Esophagus squamous epithelium (tissue), 5 donors: ENCODE measurements at regions not wholly inside any gene's neighbourhood (a gene's known extent, or its start where the extent isn't known, plus 50 kb on each side); places are given as distances from the start of the nearest gene placed in this dataset.

Source experiments
- DNase-seq: peaks from one replicate; lab custom pipeline; 2025; lab: John Stamatoyannopoulos, UW
- H3K27ac ChIP-seq, 4 donors: fragments of 200-600 bp; sonication (generic); one replicate each; pipeline ENCODE4 v1.5.1; 2016 to 2019; ENCODE audit warnings: mild to moderate bottlenecking in 1 of 4
- H3K27me3 ChIP-seq, 4 donors: fragments of 200-600 bp; sonication (generic); 1 replicate in 3 of 4; 2 replicates in 1 of 4; pipeline versions ENCODE4 v1.5.1 to v1.6.0; 2017 to 2021; ENCODE audit warnings: antibody characterized with exemption in 1 of 4
- H3K36me3 ChIP-seq, 3 donors: fragments of 200-600 bp; sonication (generic); one replicate each; pipeline ENCODE4 v1.5.1; 2016 to 2019
- H3K4me1 ChIP-seq, 3 donors: fragments of 200-600 bp; sonication (generic); one replicate each; pipeline ENCODE4 v1.5.1; 2017 to 2019
- H3K4me3 ChIP-seq, 4 donors: fragments of 200-600 bp; sonication (generic); 1 replicate in 3 of 4; 2 replicates in 1 of 4; pipeline ENCODE4 v1.5.1; 2016 to 2019; ENCODE audit warnings: mild to moderate bottlenecking in 2 of 4, moderate library complexity in 1 of 4
- H3K9me3 ChIP-seq, 3 donors: fragments of 200-600 bp; sonication (generic); one replicate each; pipeline ENCODE4 v1.5.1; 2016 to 2019
- POLR2A ChIP-seq, 4 donors: fragments of 450-650 bp; IDR thresholded peaks; one replicate each; pipeline ENCODE4 v1.6.1; 2017; ENCODE audit warnings: antibody characterized with exemption in 4 of 4, mild to moderate bottlenecking in 4 of 4, moderate library complexity in 3 of 4
- WGBS, 2 donors: methylation state at CpG; one replicate each; pipeline ENCODE4 v1.1.5; 2018; 5-methylcytosine and 5-hydroxymethylcytosine counted together
- intact Hi-C: fragments of 100-400 bp; cut with DNase I; formaldehyde crosslinking; loops from one replicate; pipeline ENCODE4 v1.15.0; 2022
- TF ChIP-seq, protein P1 (sequence below), 6 experiments: fragments of 450-650 bp in 4 of 6; fragments of 200-600 bp in 2 of 6; sonication (generic) in 2 of 6; IDR thresholded peaks; one replicate each; pipeline ENCODE4 v1.5.1; 2016 to 2019; ENCODE audit warnings: antibody characterized with exemption in 6 of 6, mild to moderate bottlenecking in 4 of 6, moderate library complexity in 4 of 6
- donor health status: DM: yes; HTN: yes; CAD: no.

GRCh38 chr3:106296062-106296461 lies 427.2 kb upstream of the CBLB start:
- no peak for DNase-seq
- WGBS, 2 donors, result 91 to 93% methylated on average over 5 of the region's 5 CpGs
- intact Hi-C loops, result no loop called here
- no peaks in the 10 kb centered on the region for H3K36me3 ChIP-seq
- H3K4me3 ChIP-seq, result no peak overlapping the region
- no peak overlapping the region for H3K27ac ChIP-seq
- peaks cover 0 to 6% (median 5%) of the 10 kb centered on the region in 3 donors for H3K4me1 ChIP-seq
- H3K27me3 ChIP-seq, result no peaks in the 10 kb centered on the region
- TF ChIP-seq POLR2A (IDR thresholded peaks at IDR 0.05), result no peak
- TF ChIP-seq, protein P1, sequence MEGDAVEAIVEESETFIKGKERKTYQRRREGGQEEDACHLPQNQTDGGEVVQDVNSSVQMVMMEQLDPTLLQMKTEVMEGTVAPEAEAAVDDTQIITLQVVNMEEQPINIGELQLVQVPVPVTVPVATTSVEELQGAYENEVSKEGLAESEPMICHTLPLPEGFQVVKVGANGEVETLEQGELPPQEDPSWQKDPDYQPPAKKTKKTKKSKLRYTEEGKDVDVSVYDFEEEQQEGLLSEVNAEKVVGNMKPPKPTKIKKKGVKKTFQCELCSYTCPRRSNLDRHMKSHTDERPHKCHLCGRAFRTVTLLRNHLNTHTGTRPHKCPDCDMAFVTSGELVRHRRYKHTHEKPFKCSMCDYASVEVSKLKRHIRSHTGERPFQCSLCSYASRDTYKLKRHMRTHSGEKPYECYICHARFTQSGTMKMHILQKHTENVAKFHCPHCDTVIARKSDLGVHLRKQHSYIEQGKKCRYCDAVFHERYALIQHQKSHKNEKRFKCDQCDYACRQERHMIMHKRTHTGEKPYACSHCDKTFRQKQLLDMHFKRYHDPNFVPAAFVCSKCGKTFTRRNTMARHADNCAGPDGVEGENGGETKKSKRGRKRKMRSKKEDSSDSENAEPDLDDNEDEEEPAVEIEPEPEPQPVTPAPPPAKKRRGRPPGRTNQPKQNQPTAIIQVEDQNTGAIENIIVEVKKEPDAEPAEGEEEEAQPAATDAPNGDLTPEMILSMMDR (IDR thresholded peaks at IDR 0.05), result no peak
- no peaks in the 10 kb centered on the region for H3K9me3 ChIP-seq

GRCh38 chr3:106299300-106300098 lies 430.7 kb upstream of the CBLB start:
- TF ChIP-seq POLR2A (IDR thresholded peaks at IDR 0.05), result no peak
- TF ChIP-seq, protein P1 (IDR thresholded peaks at IDR 0.05), result no peak
- intact Hi-C loops, result no loop called here
- 38 to 47% methylated on average over 2 of the region's 2 CpGs for WGBS, 2 donors

DNA sequence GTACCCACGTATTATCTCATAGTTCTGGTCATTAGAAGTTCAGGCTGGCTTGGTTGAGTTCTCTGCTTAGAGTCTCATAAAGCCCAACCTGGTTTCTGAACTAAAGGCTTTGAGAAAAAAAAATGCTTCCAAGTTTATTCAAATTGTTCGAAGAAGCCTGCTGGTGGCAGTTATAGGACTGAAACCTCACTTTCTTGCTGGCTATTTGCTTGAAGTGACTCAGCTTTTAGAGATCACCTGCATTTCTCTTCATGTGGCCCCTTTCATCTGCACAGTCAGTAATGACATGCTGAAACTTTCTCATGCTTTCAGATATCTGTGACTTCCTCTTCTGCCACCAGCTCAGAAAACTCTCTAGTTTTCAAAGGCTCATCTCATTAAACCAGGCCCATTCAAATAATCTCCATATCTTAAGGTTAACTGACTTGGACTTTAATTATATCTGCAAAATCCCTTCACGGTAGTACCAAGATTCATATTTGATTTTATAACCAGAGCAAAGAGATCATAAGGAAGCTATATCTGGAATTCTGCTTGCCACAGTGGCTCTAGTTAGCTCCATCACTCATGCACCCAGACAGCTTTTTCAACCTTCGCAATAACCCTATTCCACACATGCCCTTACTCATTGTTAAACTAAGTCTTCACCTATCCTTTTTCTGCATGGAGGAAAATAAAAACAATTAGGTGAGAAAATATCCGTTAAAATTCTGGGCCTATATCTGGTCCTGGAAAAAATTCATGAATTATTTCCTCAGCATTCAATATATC lies 433.8 kb upstream of the CBLB start:
- H3K9me3 ChIP-seq, result no peaks in the 10 kb centered on the region
- no peak for TF ChIP-seq POLR2A (IDR thresholded peaks at IDR 0.05)
- TF ChIP-seq, protein P1 (IDR thresholded peaks at IDR 0.05), result no peak
- intact Hi-C loops, result no loop called here
- no peak overlapping the region for H3K4me3 ChIP-seq
- H3K36me3 ChIP-seq, result no peaks in the 10 kb centered on the region
- H3K27ac ChIP-seq, result no peak overlapping the region
- 71 to 74% methylated on average over 5 of the region's 5 CpGs for WGBS, 2 donors
- DNase-seq, result no peak
- H3K27me3 ChIP-seq, result no peaks in the 10 kb centered on the region
- H3K4me1 ChIP-seq, result peaks cover 0 to 6% (median 5%) of the 10 kb centered on the region in 3 donors

More at GRCh38 chr3:106299300-106300098, 430.7 kb upstream of the CBLB start:
- H3K9me3 ChIP-seq, result no peaks in the 10 kb centered on the region
- H3K27ac ChIP-seq, result no peak overlapping the region
- no peak for DNase-seq
- H3K4me1 ChIP-seq, result peaks cover 0 to 6% (median 5%) of the 10 kb centered on the region in 3 donors
- no peaks in the 10 kb centered on the region for H3K36me3 ChIP-seq
- no peak overlapping the region for H3K4me3 ChIP-seq
- H3K27me3 ChIP-seq, result no peaks in the 10 kb centered on the region

- TF ChIP-seq, protein P1 (IDR thresholded peaks at IDR 0.05), result no peak
- TF ChIP-seq POLR2A (IDR thresholded peaks at IDR 0.05), result no peak
- intact Hi-C loops, result no loop called here
- Histone ChIP-seq H3K4me1 (peaks cover 0 to 6% (median 5%) of the 10 kb centered on the region in 3 donors), H3K9me3 (no peaks in the 10 kb centered on the region), H3K4me3 (no peak overlapping the region), H3K27ac (no peak overlapping the region), H3K27me3 (no peaks in the 10 kb centered on the region), H3K36me3 (no peaks in the 10 kb centered on the region)
- DNase-seq, result no peak
These were observed 435.0 kb upstream of the CBLB start for GRCh38 chr3:106303766-106304165.

DNA sequence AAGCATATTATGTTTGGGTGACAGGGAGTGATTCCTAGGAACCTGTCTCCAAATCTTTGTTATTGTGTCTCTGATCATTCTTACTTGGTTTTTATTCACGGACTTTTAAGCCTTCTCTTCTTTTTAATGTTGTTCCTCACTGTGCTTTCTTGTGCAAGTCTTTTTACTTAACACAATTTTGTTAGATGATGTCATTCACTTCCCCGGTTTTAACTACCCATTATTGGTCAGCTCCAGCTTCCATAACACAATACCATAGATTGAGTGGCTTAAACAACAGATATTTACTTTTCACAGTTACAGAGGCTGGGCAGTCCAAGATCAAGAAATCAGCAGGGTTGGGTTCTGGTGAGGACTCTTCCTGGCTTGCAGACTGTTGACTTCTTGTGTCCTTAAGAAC lies 436.3 kb upstream of the CBLB start:
- WGBS, 2 donors, result 62 to 77% methylated on average over 2 of the region's 2 CpGs
- TF ChIP-seq, protein P1 (IDR thresholded peaks at IDR 0.05), result no peak
- TF ChIP-seq POLR2A (IDR thresholded peaks at IDR 0.05), result no peak
- H3K36me3 ChIP-seq, result no peaks in the 10 kb centered on the region
- intact Hi-C loops, result no loop called here
- no peak for DNase-seq
- no peaks in the 10 kb centered on the region for H3K9me3 ChIP-seq
- H3K27me3 ChIP-seq, result no peaks in the 10 kb centered on the region
- H3K4me3 ChIP-seq, result no peak overlapping the region
- H3K27ac ChIP-seq, result no peak overlapping the region
- no peaks in the 10 kb centered on the region for H3K4me1 ChIP-seq
